Erythroblast (primary cell): ENCODE measurements at regions not wholly inside any gene's neighbourhood (a gene's known extent, or its start where the extent isn't known, plus 50 kb on each side); places are given as distances from the start of the nearest gene placed in this dataset.
A peak's percentile ranks its signal among the peaks of the same experiment; 100 is the strongest.

Experiments used
- DNase-seq, 2 experiments: peaks; one replicate each; lab custom pipeline; 2025; lab: John Stamatoyannopoulos, UW
- GATA1 ChIP-seq: IDR thresholded peaks from 2 replicates; pipeline ENCODE4 v1.6.1; 2011; ENCODE audit warnings: low read depth, mild to moderate bottlenecking, control low read depth, low read length, moderate library complexity
- POLR2A ChIP-seq: IDR thresholded peaks from 2 replicates; pipeline ENCODE4 v1.6.1; 2011; ENCODE audit warnings: mild to moderate bottlenecking, low read length

DNA sequence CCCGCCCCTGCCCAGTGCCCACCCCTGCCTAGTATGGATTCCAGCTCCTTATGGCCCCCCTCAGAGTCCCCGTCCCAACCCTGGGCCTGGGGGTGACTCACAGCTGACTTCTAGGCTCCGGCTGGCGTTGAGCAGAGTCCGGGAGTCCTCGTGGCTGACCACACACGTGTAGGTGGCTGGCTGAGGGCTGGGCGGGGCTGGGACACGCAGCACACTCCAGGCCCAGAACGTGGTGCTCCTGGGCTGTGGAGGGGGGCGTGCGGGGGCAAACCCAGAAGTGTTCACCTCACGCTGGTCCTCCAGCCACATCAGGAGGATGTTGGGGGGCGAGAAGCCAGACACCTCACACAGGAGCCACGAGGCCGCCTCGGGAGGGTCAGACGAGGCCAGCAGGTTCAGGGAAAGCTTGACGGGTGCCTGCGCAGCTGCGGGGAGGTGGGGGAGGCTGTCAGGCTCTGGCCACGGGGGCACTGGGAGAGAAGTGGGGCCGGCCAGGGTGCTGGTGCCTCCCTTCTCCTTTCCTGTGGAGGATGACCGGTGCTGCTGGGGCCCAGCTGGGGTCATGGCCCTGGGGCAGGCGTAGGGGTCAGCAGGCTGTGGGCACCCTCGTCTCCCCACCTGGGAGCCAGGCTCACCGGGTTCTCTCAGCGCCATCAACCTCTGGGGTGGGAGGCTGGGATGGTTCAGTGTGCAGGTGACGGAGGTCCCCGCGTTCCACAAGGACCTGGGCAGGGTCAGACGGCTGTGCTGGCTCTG lies 314.1 kb downstream of the TMEM121 start:
- DNase-seq: no peak
- TF ChIP-seq GATA1: no peak

DNA sequence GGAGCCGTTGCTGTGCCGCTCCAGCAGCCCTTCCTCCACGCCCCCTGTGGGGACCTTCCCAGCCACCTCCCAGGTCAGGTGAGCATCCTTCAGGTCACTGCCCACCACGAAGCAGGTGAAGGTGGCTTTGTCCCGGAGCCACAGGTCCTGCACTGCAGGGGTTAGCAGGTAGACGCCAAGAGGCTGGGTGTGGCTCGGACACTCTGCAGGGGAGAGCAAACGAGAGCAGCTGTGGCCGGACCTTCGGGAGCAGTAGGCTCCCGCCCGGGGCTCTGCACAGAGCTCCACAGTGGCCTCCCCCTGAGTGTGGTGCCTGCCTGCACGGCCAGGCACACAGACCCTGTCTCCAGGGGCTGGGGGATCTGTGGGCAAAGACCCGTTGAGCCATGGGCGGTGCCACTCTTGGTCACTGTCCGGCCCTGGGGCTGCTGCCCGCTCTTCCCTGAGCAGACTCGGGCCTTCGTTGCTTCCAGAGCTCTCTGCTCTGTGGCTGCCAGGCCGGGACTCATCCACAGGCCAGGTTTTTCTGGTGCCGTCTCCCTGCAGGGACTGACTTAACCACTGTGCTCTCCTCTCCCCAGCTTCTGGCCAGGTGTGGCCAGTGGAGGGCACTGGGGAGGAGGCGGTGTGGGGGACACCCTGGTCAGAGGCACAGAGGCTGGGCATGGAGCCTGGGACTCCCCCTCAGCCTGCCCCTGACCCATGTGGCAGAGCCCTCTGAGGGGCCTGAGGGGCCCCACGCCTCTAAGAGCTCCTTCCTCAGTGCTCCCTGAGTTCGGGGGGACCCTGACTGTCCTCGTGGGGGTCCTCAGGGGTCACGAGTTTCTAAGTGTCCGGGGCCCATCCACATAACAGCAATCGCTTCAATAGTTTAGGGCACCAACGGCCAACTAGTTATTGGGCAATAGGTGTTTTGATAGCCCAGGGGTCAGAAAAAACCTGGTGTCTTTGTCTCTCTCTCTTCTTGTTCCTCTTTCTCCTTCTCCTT lies 314.9 kb downstream of the TMEM121 start:
- DNase-seq: no peak
- TF ChIP-seq GATA1 (no peak), POLR2A (no peak)

DNA sequence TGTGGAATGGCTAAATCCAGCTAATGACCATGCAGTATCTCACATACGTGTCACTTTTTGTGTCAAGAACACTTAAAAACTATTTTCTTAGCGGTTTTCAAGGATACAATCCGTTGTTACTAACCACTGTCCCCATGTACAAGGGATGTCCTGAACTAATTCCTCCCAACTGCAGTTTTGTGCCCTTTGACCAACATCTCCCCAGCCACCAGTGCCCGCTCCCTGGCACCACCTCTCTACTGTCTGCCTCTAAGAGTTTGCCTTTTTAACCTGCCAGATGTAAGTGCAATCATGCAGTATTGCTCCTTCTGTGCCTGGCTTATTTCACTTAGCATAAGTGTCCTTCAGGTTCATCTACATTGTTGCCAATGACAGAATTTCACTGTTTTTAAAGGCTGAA lies 315.7 kb downstream of the TMEM121 start:
- no peak for DNase-seq
- TF ChIP-seq GATA1: no peak
- no peak for TF ChIP-seq POLR2A

DNA sequence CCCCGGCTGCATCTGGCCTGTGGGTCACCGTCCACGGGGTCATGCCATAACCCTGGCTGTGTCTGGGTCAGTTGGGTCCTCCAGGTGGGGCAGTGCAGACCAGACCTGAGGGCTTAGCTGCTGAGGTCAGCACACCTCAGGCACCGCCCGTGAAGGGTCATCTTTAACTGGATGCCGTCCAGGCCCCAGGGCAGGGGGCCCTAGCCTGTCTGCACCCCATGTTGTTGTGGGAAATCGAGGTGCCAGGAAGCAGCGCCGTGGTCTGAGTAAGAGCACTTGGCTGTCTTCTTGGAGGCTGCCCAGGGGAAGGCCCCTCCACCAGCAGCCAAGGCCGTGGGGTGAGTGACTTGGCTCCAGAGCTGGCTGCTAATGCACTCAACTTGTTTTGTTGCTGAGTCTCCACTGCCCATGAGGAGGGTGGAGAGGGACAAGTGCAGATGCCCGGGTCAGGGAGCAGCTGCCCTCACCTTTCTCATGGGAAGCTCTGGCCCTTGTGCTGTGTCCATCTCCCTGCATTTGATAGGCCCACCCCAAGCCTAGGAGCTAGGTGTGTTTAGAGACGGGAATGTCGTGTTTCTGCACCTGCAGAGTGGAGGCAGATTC lies 317.2 kb downstream of the TMEM121 start:
- DNase-seq: no peak
- no peak for TF ChIP-seq POLR2A
- TF ChIP-seq GATA1: no peak

DNA sequence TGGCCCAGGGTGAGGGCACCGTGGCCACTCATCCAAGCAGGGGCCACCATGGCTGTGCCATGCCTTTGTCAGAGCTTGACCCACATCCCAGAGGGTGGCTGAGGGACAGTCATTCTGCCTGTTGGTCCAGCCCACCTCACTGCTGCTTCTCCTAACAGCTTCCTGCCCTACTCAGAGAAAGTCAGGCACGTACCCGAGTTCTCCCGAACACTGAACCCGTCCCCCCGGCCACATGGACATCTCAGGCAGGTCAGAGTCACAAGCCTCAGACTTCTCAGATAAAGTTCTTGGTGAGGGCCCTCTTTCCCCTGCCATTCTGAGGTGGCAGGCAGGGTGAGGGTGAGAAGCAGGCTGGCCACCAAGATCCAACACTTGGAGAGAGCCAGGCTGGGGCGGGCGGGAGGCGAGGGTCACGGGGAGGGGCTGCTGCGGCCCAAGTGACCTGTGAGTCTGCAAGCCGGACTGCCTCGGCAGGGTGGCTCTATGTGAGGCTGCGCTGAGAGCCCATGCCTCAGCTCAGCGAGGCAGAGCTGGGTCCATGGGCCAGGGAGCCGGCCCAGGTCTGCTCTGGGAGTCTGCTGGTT lies 317.8 kb downstream of the TMEM121 start:
- no peak for DNase-seq
- no peak for TF ChIP-seq GATA1
- TF ChIP-seq POLR2A: no peak

DNA sequence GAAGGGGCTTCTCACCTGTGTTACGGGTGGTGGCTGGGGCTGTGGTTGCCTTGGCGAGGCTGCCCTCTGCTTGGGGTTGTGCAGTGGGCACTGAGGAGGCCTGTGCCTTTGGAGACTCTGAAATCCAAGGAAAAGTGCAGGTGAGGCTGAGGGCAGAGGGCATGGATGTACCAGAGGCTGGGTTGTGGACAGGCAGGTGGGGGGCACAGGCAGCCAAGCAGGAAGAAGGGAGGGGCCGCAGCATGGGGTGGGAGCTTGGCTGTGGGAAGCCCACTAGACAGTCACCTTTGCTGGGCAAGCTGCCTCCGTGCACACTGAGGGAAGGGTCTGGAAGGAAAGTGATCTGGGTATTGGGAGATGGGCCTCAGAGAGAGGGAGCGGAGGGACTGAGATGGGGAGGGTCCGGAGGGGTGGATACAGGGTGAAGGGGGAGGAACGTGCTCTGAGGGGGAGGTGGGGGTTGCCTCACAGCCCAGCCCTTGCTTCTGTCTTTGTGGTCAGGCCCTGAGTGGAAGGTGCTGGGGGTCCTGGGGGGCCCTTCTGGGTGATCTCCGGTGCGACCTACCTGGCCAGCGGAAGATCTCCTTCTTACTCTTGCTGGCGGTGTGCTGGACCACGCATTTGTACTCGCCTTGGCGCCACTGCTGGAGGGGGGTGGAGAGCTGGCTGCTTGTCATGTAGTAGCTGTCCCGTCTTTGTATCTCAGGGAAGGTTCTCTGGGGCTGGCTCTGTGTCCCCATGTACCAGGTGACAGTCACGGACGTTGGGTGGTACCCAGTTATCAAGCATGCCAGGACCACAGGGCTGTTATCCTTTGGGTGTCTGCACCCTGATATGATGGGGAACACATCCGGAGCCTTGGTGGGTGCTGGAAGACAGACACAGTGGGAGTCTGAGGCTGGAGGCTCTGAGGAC lies 318.7 kb downstream of the TMEM121 start:
- peak; percentile 76 for TF ChIP-seq POLR2A
- TF ChIP-seq GATA1: no peak

DNA sequence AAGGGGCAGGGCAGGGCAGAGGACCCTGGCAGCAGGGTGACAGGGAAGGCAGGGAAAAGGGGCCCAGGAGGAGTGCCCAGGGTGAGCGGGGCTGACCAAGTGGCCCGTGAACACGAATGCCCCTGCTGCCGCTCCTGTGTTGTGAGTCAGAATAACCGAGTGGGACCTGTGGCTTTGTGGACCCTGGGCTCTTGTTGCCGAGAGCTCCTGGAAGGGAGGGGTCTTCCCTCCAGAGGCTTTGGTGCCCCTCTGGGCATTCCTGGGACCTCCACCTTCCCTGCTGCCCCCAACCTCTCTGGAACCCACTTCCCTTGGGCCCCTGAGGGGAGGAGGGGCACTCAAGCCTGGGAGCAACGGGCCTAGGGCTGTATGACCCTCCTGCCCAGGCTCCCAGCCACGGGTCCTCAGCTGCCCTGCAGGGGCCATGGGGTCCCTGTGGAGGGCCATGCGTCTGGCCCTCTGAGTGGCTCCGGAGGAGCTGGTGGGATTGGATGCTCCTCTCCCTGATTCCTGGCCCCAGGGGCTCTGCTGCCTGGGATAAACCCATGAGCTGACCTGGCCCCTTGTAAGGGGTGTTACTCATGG lies 319.4 kb downstream of the TMEM121 start:
- no peak for DNase-seq
- TF ChIP-seq POLR2A: peak; percentile 33
- TF ChIP-seq GATA1: no peak

More for the DNA sequence above, 318.7 kb downstream of the TMEM121 start:
- no peak for DNase-seq

DNA sequence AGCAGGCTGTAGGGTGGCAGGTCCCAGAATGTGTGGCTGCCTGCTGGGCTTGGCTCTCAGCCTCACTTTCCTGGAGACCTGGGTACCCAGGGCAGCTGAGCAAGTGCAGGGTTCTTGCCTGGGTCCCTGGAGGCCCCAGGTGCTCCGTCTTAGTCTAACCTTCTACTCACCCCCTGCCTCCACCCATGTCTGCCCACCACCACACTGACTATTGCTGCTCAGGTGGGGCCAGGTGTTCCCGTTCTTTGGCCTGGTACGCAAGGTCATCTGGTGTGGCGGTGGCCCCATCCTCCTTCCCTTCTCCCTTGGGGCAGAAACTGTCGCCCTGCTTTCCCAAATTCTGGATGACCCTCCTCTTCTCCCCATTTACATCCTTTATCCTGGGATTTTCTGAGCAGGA lies 319.9 kb downstream of the TMEM121 start:
- no peak for TF ChIP-seq GATA1
- no peak for TF ChIP-seq POLR2A
- DNase-seq: no peak

DNA sequence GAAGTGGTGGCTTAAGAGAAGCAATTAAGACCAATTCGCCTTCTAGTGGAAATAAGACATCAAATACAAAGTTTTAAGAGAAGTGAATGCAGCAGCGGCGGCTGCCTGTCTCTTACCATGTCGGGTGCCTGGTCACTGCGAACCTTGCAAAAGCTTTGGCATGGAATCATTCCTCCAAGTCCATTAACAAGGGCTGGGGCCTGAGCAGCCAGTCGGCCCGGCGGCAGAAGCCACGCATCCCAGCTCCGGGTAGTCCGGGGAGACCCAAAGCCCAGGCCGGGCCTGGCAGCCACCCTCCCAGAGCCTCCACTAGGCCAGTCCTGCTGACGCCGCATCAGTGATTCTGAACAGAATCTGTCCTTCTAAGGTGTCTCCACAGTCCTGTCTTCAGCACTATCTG lies 321.0 kb downstream of the TMEM121 start:
- TF ChIP-seq GATA1 (no peak), POLR2A (no peak)

DNA sequence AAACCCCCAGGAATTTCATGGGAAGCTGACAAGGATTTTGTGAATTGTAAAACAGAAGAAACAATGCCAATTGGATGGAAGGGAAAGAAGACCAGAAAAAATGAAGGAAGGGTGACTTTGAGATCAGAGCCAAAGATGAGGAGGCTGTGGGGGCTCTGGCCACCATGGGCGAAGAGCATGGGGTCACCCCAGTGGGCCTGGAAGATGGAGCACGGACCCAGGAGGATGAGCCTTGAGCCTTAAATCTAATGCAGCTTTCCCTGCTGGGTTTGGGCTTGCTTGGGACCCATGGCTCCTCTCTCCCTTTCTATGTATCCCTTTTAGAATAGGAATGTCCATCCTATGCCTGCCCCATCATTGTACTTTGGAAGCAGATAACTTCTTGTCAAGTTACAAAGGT lies 322.2 kb downstream of the TMEM121 start:
- TF ChIP-seq POLR2A: no peak
- no peak for TF ChIP-seq GATA1

More for the DNA sequence above, 321.0 kb downstream of the TMEM121 start:
- DNase-seq: no peak

DNA sequence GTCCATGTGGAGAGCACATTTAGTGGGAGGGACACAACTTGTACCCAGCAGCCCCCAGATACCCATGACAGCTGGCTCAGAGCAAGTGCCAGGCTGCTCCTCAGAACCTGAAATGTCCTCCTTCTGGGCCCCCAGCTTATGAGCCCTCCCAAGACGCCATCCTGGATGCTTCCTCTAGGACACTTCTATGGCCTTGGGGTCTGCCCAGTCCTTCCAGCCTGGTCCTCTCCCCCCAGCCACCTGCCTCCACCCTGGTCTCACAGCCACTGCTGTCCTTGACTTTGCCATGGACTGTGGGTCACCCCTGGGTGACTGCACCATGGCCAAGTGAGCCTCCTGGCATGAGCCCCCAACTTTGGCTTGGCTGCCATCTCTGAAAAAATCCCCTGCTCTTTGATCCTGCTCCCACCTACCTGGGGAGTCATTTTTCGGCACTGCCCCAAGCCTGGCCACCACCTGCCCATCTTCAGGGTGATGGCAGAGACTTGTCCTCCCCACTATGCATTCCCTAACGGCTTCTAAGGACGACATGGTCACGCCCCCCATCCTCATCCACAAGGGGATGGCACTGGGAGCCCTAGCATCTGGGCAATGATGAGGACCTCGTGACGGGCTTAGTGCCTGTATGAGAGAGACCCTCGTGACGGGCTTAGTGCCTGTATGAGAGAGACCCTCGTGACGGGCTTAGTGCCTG lies 323.7 kb downstream of the TMEM121 start:
- no peak for TF ChIP-seq POLR2A
- TF ChIP-seq GATA1: no peak

More for the DNA sequence above, 322.2 kb downstream of the TMEM121 start:
- no peak for DNase-seq

More for the DNA sequence above, 323.7 kb downstream of the TMEM121 start:
- no peak for DNase-seq
